Type B pancreatic cell (in vitro differentiated cells): ENCODE measurements at regions not wholly inside any gene's neighbourhood (a gene's known extent, or its start where the extent isn't known, plus 50 kb on each side); places are given as distances from the start of the nearest gene placed in this dataset.

ENCODE experiments used
- DNase-seq: peaks from one replicate; pipeline ENCODE4 v3.0.0; 2021; ENCODE audit warnings: mixed read lengths; ENCODE audit not compliant: unreplicated experiment; ENCODE audit errors: extremely low spot score
- H3K27ac Mint-ChIP-seq: 2 replicates; pipeline ENCODE4 v1.8.0; 2021; ENCODE audit warnings: mild to moderate bottlenecking, mixed read lengths
- H3K27me3 Mint-ChIP-seq: 2 replicates; pipeline ENCODE4 v1.8.0; 2021; ENCODE audit warnings: mixed read lengths
- H3K36me3 Mint-ChIP-seq: 2 replicates; pipeline ENCODE4 v1.8.0; 2021; ENCODE audit warnings: mixed read lengths
- H3K4me1 Mint-ChIP-seq: one replicate; pipeline ENCODE4 v1.8.0; 2021; ENCODE audit warnings: mixed read lengths; ENCODE audit not compliant: unreplicated experiment
- H3K4me3 Mint-ChIP-seq: 2 replicates; pipeline ENCODE4 v1.8.0; 2021; ENCODE audit warnings: mild to moderate bottlenecking, mixed read lengths
- H3K9me3 Mint-ChIP-seq: 2 replicates; pipeline ENCODE4 v1.8.0; 2021; ENCODE audit warnings: mixed read lengths
- CTCF ChIP-seq: fragments of 200-600 bp; sonication (generic); conservative IDR thresholded peaks from 2 replicates; pipeline ENCODE4 v1.5.0; 2021; ENCODE audit warnings: antibody characterized with exemption, mild to moderate bottlenecking

DNA sequence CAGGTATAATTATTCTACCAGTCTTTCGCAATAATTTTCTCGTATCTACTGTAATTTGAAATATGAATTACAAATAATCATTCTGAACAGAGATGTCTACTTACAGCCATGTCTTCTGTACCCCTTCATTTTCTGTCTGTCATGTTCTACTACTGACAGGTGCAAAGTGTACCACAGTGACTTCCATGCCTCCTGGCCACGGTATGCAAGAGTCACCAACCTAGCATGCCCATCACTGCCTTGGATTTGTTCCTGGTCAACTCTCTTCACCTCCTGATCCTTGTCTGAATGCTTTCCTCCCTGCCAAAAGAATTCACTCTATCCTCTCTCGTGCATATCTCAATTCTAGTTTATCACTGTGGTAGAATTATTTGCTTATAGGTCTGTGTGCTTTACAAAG lies 755.4 kb downstream of the KCNJ2 start:
- Mint-ChIP-seq H3K4me3 (no peak overlapping the region), H3K27ac (no peak overlapping the region), H3K36me3 (no peaks in the 10 kb centered on the region), H3K9me3 (no peaks in the 10 kb centered on the region), H3K27me3 (no peaks in the 10 kb centered on the region), H3K4me1 (no peaks in the 10 kb centered on the region)
- no peak for DNase-seq
- TF ChIP-seq CTCF = no peak

DNA sequence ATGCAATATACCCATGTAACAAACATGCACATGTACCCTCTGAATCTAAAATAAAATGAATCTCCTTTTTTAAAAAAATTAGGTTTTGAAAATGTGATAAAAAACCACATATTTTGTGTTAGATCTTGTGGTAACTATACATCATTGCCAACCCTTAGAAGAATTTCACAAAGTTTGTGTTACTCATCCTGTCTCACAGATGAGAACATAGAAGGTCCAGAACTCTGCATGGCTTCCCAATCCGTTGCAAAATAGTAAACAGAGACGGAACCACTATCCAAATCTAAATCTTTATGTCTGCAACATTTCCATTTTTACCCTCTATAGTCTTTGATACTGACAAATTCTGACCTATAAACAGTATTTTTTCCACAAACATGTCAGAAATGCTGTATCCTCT lies 759.9 kb downstream of the KCNJ2 start:
- Mint-ChIP-seq H3K9me3 (no peaks in the 10 kb centered on the region), H3K4me3 (no peak overlapping the region), H3K36me3 (no peaks in the 10 kb centered on the region), H3K27ac (no peak overlapping the region), H3K27me3 (no peaks in the 10 kb centered on the region), H3K4me1 (no peaks in the 10 kb centered on the region)
- DNase-seq = no peak
- no peak for TF ChIP-seq CTCF

GRCh38 chr17:70934231-70934630 lies 764.9 kb downstream of the KCNJ2 start:
- DNase-seq = no peak
- Mint-ChIP-seq H3K9me3 (no peaks in the 10 kb centered on the region), H3K36me3 (no peaks in the 10 kb centered on the region), H3K27ac (no peak overlapping the region), H3K4me3 (no peak overlapping the region), H3K4me1 (peaks cover 10% of the 10 kb centered on the region), H3K27me3 (no peaks in the 10 kb centered on the region)
- no peak for TF ChIP-seq CTCF

DNA sequence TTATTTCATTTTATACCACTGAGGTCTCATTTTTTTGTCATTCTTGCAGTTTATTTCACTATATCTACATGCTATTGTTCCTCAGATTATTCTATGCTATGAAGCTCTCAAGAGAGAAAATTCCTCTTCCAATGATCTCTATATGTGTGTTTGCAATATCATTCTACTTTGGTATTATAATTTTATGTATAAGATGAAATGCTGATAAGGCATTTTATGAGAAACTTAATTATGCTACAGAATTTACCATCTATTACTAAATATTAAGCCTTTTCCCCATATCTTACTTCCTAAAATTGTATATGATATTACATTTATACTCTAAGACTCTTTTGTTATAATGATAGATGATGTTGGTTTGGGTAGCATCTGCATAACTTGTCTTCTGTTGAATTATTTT lies 765.5 kb downstream of the KCNJ2 start:
- Mint-ChIP-seq H3K36me3 (no peaks in the 10 kb centered on the region), H3K4me1 (peaks cover 10% of the 10 kb centered on the region), H3K27me3 (no peaks in the 10 kb centered on the region), H3K27ac (no peak overlapping the region), H3K9me3 (no peaks in the 10 kb centered on the region), H3K4me3 (no peak overlapping the region)
- no peak for DNase-seq
- TF ChIP-seq CTCF = no peak

DNA sequence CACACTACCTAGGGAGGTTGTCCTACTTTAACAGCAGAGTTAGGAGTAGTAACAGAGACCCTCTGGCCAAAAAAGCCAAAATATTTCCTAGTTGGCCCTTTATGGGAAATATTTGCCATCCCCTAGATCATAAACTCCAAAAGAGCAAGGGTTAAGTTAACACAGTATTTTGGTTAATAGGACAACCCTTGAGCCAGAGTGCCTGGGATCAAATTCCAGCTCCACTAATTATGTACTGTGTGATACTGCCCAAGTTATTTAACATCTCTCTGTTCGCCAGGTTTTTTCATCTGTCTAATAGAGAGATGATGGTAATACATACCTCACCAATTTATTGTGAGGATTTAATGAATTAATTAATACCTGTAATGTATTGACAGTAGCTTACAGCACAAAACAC lies 767.4 kb downstream of the KCNJ2 start:
- DNase-seq = no peak
- Mint-ChIP-seq H3K27ac (no peak overlapping the region), H3K4me1 (peaks cover 10% of the 10 kb centered on the region), H3K4me3 (no peak overlapping the region), H3K36me3 (no peaks in the 10 kb centered on the region), H3K9me3 (no peaks in the 10 kb centered on the region), H3K27me3 (no peaks in the 10 kb centered on the region)
- no peak for TF ChIP-seq CTCF

GRCh38 chr17:70938336-70938735 lies 769.0 kb downstream of the KCNJ2 start:
- Mint-ChIP-seq H3K36me3 (no peaks in the 10 kb centered on the region), H3K4me3 (no peak overlapping the region), H3K27ac (no peak overlapping the region), H3K9me3 (no peaks in the 10 kb centered on the region), H3K27me3 (no peaks in the 10 kb centered on the region), H3K4me1 (peaks cover 10% of the 10 kb centered on the region)
- no peak for TF ChIP-seq CTCF
- no peak for DNase-seq
